Transverse colon (tissue), 4 donors: ENCODE measurements at regions not wholly inside any gene's neighbourhood (a gene's known extent, or its start where the extent isn't known, plus 50 kb on each side); places are given as distances from the start of the nearest gene placed in this dataset.
A peak's percentile ranks its signal among the peaks of the same experiment; 100 is the strongest.

Experiments used
- DNase-seq: peaks from one replicate; pipeline ENCODE4 v3.0.0-alpha.2; 2019
- H3K27ac ChIP-seq, 4 donors: fragments of 200-600 bp; sonication (generic); 2 replicates each; pipeline ENCODE4 v1.5.1; 2016 to 2018; ENCODE audit warnings: inconsistent platforms in 4 of 4
- H3K27me3 ChIP-seq: fragments of 200-600 bp; sonication (generic); 2 replicates; pipeline ENCODE4 v1.5.1; 2017; ENCODE audit warnings: inconsistent platforms
- H3K36me3 ChIP-seq, 4 donors: fragments of 200-600 bp; sonication (generic); 2 replicates each; pipeline ENCODE4 v1.5.1; 2017 to 2019; ENCODE audit warnings: inconsistent platforms in 4 of 4
- H3K4me1 ChIP-seq, 4 donors: fragments of 200-600 bp; sonication (generic); 2 replicates each; pipeline ENCODE4 v1.5.1; 2017 to 2020; ENCODE audit warnings: inconsistent platforms in 4 of 4
- H3K4me3 ChIP-seq, 4 donors: fragments of 200-600 bp; sonication (generic); 1 replicate in 1 of 4; 2 replicates in 3 of 4; pipeline versions ENCODE4 v1.5.1 to v1.6.1; 2017 to 2019; ENCODE audit warnings: inconsistent platforms in 4 of 4
- H3K9me3 ChIP-seq, 2 donors: fragments of 200-600 bp; sonication (generic); 2 replicates each; pipeline ENCODE4 v1.5.1; 2017 to 2019; ENCODE audit warnings: inconsistent platforms in 2 of 2
- EP300 ChIP-seq: sonication (generic); formaldehyde crosslinking; IDR thresholded peaks from one replicate; pipeline ENCODE4 v1.6.1; 2017; ENCODE audit warnings: antibody characterized with exemption, low read depth
- POLR2A ChIP-seq: fragments of 450-650 bp; IDR thresholded peaks from one replicate; pipeline ENCODE4 v1.6.1; 2016; ENCODE audit warnings: antibody characterized with exemption, mild to moderate bottlenecking, moderate library complexity
- POLR2AphosphoS5 ChIP-seq, 3 donors: sonication (generic); formaldehyde crosslinking; IDR thresholded peaks; one replicate each; pipeline ENCODE4 v1.6.1; 2016; ENCODE audit warnings: antibody characterized with exemption in 3 of 3
- WGBS, 2 donors: methylation state at CpG; one replicate each; pipeline ENCODE4 v1.1.5; 2018; ENCODE audit warnings: low coverage in 1 of 2; 5-methylcytosine and 5-hydroxymethylcytosine counted together
- in situ Hi-C, 4 donors: fragments of 200-750 bp; cut with MboI; loops; one replicate each; pipeline versions ENCODE4 v1.15.0 to v1.15.1; 2017; ENCODE audit warnings: low sequenced_read_pairs in 3 of 4, low pct_ligation_motif_present in 1 of 4, low pct_unique_long_range_greater_than_20kb in 1 of 4
- intact Hi-C: fragments of 100-400 bp; cut with DNase I; formaldehyde crosslinking; loops from one replicate; pipeline ENCODE4 v1.15.1; 2023; ENCODE audit warnings: low total_unique reads
- TF ChIP-seq, protein P1 (sequence below), 5 experiments: fragments of 200-600 bp in 3 of 5; fragments of 450-650 bp in 2 of 5; sonication (generic) in 3 of 5; IDR thresholded peaks; 1 replicate in 2 of 5; 2 replicates in 3 of 5; pipeline ENCODE4 v1.5.1; 2016 to 2017; ENCODE audit warnings: antibody characterized with exemption in 5 of 5, inconsistent platforms in 3 of 5, mild to moderate bottlenecking in 2 of 5, moderate library complexity in 1 of 5

DNA sequence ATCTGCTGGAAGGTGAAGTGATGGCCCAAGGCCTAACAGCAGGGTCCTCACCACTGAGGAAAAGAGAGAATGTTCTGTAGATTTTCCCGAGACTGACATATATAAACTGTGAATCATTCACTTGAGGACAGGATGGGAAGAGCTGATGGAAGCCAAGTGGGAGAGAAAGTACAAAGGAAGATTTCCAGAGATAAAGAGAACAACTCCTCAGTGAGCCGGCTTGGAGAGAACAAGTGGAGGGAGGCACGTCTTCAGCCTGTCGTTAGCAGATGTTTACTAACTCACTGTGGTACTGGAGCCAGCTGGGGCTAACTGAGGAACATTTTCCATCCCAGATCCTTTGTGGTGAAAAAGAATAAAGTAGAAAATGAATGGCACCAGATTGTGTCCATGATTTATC lies 552.9 kb upstream of the TNP1 start:
- 29 to 53% methylated on average over 4 of the region's 4 CpGs for WGBS, 2 donors
- Histone ChIP-seq H3K9me3 (no peaks in the 10 kb centered on the region), H3K4me1 (peaks cover 0 to 21% (median 9%) of the 10 kb centered on the region in 4 donors), H3K36me3 (no peaks in the 10 kb centered on the region), H3K27me3 (no peaks in the 10 kb centered on the region), H3K27ac (peak overlapping the region; percentile 63 to 78 (median 74)), H3K4me3 (no peak overlapping the region)
- DNase-seq = no peak
- peak in 1 of 3 donors; percentile 4 for TF ChIP-seq POLR2AphosphoS5 (IDR thresholded peaks at IDR 0.05)
- no peak for TF ChIP-seq POLR2A
- TF ChIP-seq, protein P1, sequence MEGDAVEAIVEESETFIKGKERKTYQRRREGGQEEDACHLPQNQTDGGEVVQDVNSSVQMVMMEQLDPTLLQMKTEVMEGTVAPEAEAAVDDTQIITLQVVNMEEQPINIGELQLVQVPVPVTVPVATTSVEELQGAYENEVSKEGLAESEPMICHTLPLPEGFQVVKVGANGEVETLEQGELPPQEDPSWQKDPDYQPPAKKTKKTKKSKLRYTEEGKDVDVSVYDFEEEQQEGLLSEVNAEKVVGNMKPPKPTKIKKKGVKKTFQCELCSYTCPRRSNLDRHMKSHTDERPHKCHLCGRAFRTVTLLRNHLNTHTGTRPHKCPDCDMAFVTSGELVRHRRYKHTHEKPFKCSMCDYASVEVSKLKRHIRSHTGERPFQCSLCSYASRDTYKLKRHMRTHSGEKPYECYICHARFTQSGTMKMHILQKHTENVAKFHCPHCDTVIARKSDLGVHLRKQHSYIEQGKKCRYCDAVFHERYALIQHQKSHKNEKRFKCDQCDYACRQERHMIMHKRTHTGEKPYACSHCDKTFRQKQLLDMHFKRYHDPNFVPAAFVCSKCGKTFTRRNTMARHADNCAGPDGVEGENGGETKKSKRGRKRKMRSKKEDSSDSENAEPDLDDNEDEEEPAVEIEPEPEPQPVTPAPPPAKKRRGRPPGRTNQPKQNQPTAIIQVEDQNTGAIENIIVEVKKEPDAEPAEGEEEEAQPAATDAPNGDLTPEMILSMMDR (IDR thresholded peaks at IDR 0.05) = no peak
- intact Hi-C loops (loop anchor here (10.0 kb wide), 1 partner anchor 718 kb away; the partner anchor contains the start of gene IGFBP5), in situ Hi-C loops (loop anchor here in 1 of 4 donors (25.0 kb wide), 1 partner anchor 725 kb away; the partner anchor contains the start of gene IGFBP5)

DNA sequence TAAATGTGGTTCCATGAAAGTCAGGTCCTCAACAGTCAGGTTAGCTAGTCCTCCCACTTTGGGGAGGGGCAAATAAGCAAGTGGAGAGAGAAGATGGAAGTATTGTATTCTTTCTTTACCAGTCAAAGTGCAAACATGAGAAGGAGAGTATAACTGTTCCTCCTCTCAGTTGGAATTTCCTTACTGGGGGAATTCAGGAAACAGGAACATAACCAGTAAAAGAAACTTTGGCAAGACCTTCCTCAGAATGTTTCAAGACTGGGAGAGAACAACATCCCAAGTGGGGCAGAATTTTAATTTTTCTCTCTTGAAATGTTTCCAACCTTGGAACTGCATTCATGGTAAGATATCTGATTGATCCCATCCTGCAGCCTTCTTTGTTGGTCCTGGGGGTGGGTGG lies 552.4 kb upstream of the TNP1 start:
- peak overlapping the region; percentile 63 to 78 (median 74) for H3K27ac ChIP-seq
- TF ChIP-seq, protein P1 (IDR thresholded peaks at IDR 0.05) = no peak
- in situ Hi-C loops (loop anchor here in 1 of 4 donors (25.0 kb wide), 1 partner anchor 725 kb away; the partner anchor contains the start of gene IGFBP5), intact Hi-C loops (loop anchor here (10.0 kb wide), 1 partner anchor 717 kb away; the partner anchor contains the start of gene IGFBP5)
- no peak overlapping the region for H3K4me3 ChIP-seq
- DNase-seq = no peak
- H3K36me3 ChIP-seq = no peaks in the 10 kb centered on the region
- no peaks in the 10 kb centered on the region for H3K9me3 ChIP-seq
- H3K4me1 ChIP-seq = peaks cover 0 to 21% (median 9%) of the 10 kb centered on the region in 4 donors
- H3K27me3 ChIP-seq = no peaks in the 10 kb centered on the region

DNA sequence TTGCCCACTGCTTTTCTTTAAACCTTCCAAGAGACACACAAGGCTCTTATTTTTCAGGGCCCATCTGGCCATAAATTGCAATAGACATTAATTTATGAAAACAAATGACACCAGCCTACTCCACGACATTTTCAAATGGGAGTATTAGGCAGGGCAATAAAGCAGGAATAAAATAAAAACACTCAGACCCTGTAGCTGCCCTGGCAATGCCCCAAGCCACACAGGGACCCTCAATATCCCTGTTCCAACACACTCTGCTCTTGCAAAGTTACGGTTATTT lies 550.8 kb upstream of the TNP1 start:
- Histone ChIP-seq H3K4me1 (peaks cover 0 to 21% (median 9%) of the 10 kb centered on the region in 4 donors), H3K9me3 (no peaks in the 10 kb centered on the region), H3K27me3 (no peaks in the 10 kb centered on the region), H3K36me3 (no peaks in the 10 kb centered on the region), H3K4me3 (no peak overlapping the region), H3K27ac (peak overlapping the region in 1 of 4 donors; percentile 18)
- in situ Hi-C loops (loop anchor here in 1 of 4 donors (25.0 kb wide), 1 partner anchor 723 kb away; the partner anchor contains the start of gene IGFBP5), intact Hi-C loops (loop anchor here (10.0 kb wide), 1 partner anchor 716 kb away; the partner anchor contains the start of gene IGFBP5)
- TF ChIP-seq POLR2A (no peak), POLR2AphosphoS5 (IDR thresholded peaks at IDR 0.05) (no peak), EP300 (no peak)
- TF ChIP-seq, protein P1 (IDR thresholded peaks at IDR 0.05) = no peak
- WGBS, 2 donors = 41% methylated on average over 2 of the region's 2 CpGs; no CpG with 5 or more reads in 1 of the 2 donors
- no peak for DNase-seq

DNA sequence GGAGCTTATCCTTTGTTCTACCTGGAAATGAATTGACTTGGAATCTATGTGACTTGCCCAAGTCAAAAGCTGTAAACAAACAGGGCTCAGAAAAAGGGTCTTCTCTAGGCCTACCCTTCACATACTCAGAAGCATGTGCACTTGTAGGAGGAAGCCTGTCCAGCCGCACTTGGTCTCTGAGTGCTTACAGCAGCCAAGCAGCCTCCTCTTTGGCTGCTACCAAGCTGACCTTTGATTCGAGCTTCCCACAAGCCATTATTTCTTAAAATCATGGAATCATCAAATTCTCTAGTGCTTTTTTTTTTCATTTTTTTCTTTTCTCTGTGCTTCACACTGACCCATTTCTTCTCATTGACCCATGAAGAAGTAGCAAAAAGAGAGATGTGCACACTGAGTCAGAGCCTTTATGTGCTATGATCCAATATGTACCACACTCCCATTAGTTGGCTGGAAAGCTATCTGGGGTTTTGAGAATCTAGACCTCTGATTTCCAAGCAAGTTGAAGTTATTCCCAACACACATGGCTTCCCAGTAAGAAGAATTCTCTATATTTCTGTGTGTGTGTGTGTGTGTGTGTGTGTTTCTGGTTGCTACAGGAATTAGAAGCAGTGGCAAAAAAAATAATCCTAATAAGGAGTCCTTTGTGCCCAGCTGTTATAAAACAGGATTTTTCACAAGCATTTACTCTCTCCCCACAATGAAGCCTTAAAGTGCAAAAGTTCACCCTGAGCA lies 550.3 kb upstream of the TNP1 start:
- H3K27me3 ChIP-seq = no peaks in the 10 kb centered on the region
- intact Hi-C loops = loop anchor here (10.0 kb wide), 1 partner anchor 715 kb away; the partner anchor contains the start of gene IGFBP5
- no peaks in the 10 kb centered on the region for H3K36me3 ChIP-seq
- no peaks in the 10 kb centered on the region for H3K9me3 ChIP-seq
- peak overlapping the region in 1 of 4 donors; percentile 18 for H3K27ac ChIP-seq
- TF ChIP-seq, protein P1 (IDR thresholded peaks at IDR 0.05) = no peak
- TF ChIP-seq EP300 = no peak
- TF ChIP-seq POLR2A = no peak
- no peak for TF ChIP-seq POLR2AphosphoS5 (IDR thresholded peaks at IDR 0.05)
- H3K4me3 ChIP-seq = no peak overlapping the region
- H3K4me1 ChIP-seq = peaks cover 0 to 21% (median 9%) of the 10 kb centered on the region in 4 donors
- DNase-seq = no peak
- 20 to 57% methylated on average over 1 to 2 of the region's 2 CpGs for WGBS, 2 donors
- in situ Hi-C loops = loop anchor here in 1 of 4 donors (25.0 kb wide), 1 partner anchor 723 kb away; the partner anchor contains the start of gene IGFBP5
